Tibial nerve (tissue), 4 donors: ENCODE measurements at regions not wholly inside any gene's neighbourhood (a gene's known extent, or its start where the extent isn't known, plus 50 kb on each side); places are given as distances from the start of the nearest gene placed in this dataset.

Experiments
- DNase-seq, 2 donors: peaks; one replicate each; pipeline ENCODE4 v3.0.0-alpha.2; 2019; ENCODE audit warnings: low spot score in 2 of 2
- H3K27ac ChIP-seq, 4 donors: fragments of 200-600 bp; sonication (generic) in 3 of 4; one replicate each; pipeline ENCODE4 v1.5.1; 2017 to 2019; ENCODE audit warnings: mild to moderate bottlenecking in 1 of 4
- H3K27me3 ChIP-seq, 2 donors: fragments of 200-600 bp; sonication (generic) in 1 of 2; one replicate each; pipeline versions ENCODE4 v1.5.1 to v1.6.0; 2017 to 2019
- H3K36me3 ChIP-seq, 3 donors: fragments of 200-600 bp; sonication (generic); one replicate each; pipeline ENCODE4 v1.5.1; 2018 to 2019
- H3K4me1 ChIP-seq, 4 donors: fragments of 200-600 bp; sonication (generic) in 3 of 4; one replicate each; pipeline ENCODE4 v1.5.1; 2017 to 2019
- H3K4me3 ChIP-seq, 4 donors: fragments of 200-600 bp; sonication (generic) in 3 of 4; one replicate each; pipeline ENCODE4 v1.5.1; 2017 to 2019; ENCODE audit warnings: mild to moderate bottlenecking in 1 of 4, moderate library complexity in 1 of 4
- H3K9me3 ChIP-seq, 4 donors: fragments of 200-600 bp; sonication (generic) in 3 of 4; one replicate each; pipeline ENCODE4 v1.5.1; 2017 to 2019
- EP300 ChIP-seq, 2 donors: sonication (generic); formaldehyde crosslinking; IDR thresholded peaks; one replicate each; pipeline ENCODE4 v1.6.1; 2017; ENCODE audit warnings: antibody characterized with exemption in 2 of 2, mild to moderate bottlenecking in 1 of 2
- POLR2A ChIP-seq, 2 donors: fragments of 450-650 bp; IDR thresholded peaks; one replicate each; pipeline ENCODE4 v1.6.1; 2017; ENCODE audit warnings: antibody characterized with exemption in 2 of 2, mild to moderate bottlenecking in 2 of 2, moderate library complexity in 2 of 2
- WGBS, 2 donors: methylation state at CpG; one replicate each; pipeline ENCODE4 v1.1.5; 2018; 5-methylcytosine and 5-hydroxymethylcytosine counted together
- TF ChIP-seq, protein P1 (sequence below), 5 experiments: fragments of 200-600 bp in 3 of 5; fragments of 450-650 bp in 2 of 5; sonication (generic) in 3 of 5; IDR thresholded peaks; one replicate each; pipeline ENCODE4 v1.5.1; 2016 to 2019; ENCODE audit warnings: antibody characterized with exemption in 5 of 5, mild to moderate bottlenecking in 3 of 5, moderate library complexity in 2 of 5

DNA sequence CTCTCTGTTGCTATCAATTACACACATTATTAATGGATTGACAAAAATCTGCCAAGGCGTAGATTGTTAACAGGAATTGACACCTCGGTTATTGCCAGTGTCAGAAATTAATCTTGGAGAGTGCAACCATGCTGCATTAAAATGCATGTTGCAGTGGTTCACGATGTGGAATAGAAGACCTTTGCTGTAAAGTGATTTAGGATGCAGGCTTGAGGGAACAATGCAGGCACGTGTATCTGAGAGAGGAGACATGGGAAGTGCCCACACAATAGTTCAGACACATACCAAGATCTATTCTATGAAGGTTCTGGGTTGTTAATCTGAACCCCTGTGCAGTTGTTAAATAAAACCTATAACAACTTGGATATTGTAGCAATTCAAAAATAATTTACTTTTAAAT is 1032.8 kb upstream of the CDH8 start:
- Histone ChIP-seq H3K36me3 (no peaks in the 10 kb centered on the region), H3K4me3 (no peak overlapping the region), H3K9me3 (peaks cover 0 to 6% (median 0%) of the 10 kb centered on the region in 4 donors), H3K27me3 (no peaks in the 10 kb centered on the region), H3K4me1 (no peaks in the 10 kb centered on the region), H3K27ac (no peak overlapping the region)
- TF ChIP-seq, protein P1, sequence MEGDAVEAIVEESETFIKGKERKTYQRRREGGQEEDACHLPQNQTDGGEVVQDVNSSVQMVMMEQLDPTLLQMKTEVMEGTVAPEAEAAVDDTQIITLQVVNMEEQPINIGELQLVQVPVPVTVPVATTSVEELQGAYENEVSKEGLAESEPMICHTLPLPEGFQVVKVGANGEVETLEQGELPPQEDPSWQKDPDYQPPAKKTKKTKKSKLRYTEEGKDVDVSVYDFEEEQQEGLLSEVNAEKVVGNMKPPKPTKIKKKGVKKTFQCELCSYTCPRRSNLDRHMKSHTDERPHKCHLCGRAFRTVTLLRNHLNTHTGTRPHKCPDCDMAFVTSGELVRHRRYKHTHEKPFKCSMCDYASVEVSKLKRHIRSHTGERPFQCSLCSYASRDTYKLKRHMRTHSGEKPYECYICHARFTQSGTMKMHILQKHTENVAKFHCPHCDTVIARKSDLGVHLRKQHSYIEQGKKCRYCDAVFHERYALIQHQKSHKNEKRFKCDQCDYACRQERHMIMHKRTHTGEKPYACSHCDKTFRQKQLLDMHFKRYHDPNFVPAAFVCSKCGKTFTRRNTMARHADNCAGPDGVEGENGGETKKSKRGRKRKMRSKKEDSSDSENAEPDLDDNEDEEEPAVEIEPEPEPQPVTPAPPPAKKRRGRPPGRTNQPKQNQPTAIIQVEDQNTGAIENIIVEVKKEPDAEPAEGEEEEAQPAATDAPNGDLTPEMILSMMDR (IDR thresholded peaks at IDR 0.05): no peak
- no peak for TF ChIP-seq EP300 (IDR thresholded peaks at IDR 0.05)
- TF ChIP-seq POLR2A (IDR thresholded peaks at IDR 0.05): no peak
- 60 to 64% methylated on average over 4 of the region's 4 CpGs for WGBS, 2 donors
- no peak for DNase-seq

- H3K4me3 ChIP-seq: no peak overlapping the region
- peaks cover 0 to 6% (median 0%) of the 10 kb centered on the region in 4 donors for H3K9me3 ChIP-seq
- no peaks in the 10 kb centered on the region for H3K36me3 ChIP-seq
- no peaks in the 10 kb centered on the region for H3K27me3 ChIP-seq
- TF ChIP-seq, protein P1 (IDR thresholded peaks at IDR 0.05): no peak
- TF ChIP-seq POLR2A (IDR thresholded peaks at IDR 0.05) (no peak), EP300 (IDR thresholded peaks at IDR 0.05) (no peak)
- no peak overlapping the region for H3K27ac ChIP-seq
- no peaks in the 10 kb centered on the region for H3K4me1 ChIP-seq
- no peak for DNase-seq
Observed at GRCh38 chr16:63067141-63067540, 1030.9 kb upstream of the CDH8 start.

DNA sequence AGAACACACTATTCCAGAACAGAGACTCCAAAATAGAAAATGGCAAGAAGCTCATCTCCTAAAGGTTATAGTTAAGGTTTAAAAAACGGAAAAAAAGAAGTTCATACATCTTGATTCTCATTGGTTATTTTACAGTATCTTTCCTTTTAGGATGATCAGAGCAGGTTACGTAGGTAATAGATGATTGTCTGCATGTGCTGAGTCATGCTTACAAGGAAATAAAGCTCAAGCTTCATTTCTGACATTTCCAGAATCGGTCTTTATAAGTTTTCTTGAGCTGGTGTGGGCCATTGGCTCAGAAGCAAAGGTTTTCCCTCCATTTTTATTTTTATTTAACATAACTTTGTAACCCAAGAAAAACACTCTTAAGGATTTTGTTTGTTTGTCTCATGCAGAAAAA is 1030.3 kb upstream of the CDH8 start:
- H3K4me3 ChIP-seq: no peak overlapping the region
- no peaks in the 10 kb centered on the region for H3K4me1 ChIP-seq
- WGBS, 2 donors: 62 to 73% methylated on average over 3 of the region's 3 CpGs
- no peak overlapping the region for H3K27ac ChIP-seq
- no peaks in the 10 kb centered on the region for H3K36me3 ChIP-seq
- DNase-seq: no peak
- H3K9me3 ChIP-seq: peaks cover 0 to 3% (median 0%) of the 10 kb centered on the region in 4 donors
- no peaks in the 10 kb centered on the region for H3K27me3 ChIP-seq
- no peak for TF ChIP-seq POLR2A (IDR thresholded peaks at IDR 0.05)
- no peak for TF ChIP-seq EP300 (IDR thresholded peaks at IDR 0.05)
- TF ChIP-seq, protein P1 (IDR thresholded peaks at IDR 0.05): no peak

DNA sequence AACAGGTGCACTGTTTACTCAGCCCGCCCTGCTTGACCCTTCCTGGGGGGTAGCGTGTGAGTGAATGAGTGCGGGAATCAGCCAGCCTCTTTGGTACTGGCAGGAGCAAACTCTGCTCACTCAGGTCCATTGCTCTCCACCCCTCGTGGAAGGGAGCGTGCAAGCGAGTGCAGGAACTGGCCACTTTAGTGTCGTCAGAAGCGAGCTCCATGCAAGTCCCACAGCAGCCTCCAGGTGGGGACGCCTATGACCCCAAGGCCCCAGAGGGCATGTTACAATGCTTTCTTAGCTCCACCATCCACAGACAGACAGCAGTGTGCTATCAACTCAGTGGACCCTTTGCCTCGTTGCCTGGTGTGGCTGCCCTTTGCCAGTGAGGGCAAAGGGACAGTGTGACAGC is 1025.1 kb upstream of the CDH8 start:
- Histone ChIP-seq H3K4me1 (no peaks in the 10 kb centered on the region), H3K36me3 (no peaks in the 10 kb centered on the region), H3K9me3 (peaks cover 0 to 6% (median 0%) of the 10 kb centered on the region in 4 donors), H3K4me3 (no peak overlapping the region), H3K27me3 (no peaks in the 10 kb centered on the region), H3K27ac (no peak overlapping the region)
- no peak for DNase-seq
- TF ChIP-seq POLR2A (IDR thresholded peaks at IDR 0.05) (no peak), EP300 (IDR thresholded peaks at IDR 0.05) (no peak)
- TF ChIP-seq, protein P1 (IDR thresholded peaks at IDR 0.05): no peak
- 85 to 91% methylated on average over 9 to 10 of the region's 10 CpGs for WGBS, 2 donors

- no peak for DNase-seq
- TF ChIP-seq POLR2A (IDR thresholded peaks at IDR 0.05) (no peak), EP300 (IDR thresholded peaks at IDR 0.05) (no peak)
- TF ChIP-seq, protein P1 (IDR thresholded peaks at IDR 0.05): no peak
- H3K36me3 ChIP-seq: no peaks in the 10 kb centered on the region
- H3K4me1 ChIP-seq: no peaks in the 10 kb centered on the region
- H3K4me3 ChIP-seq: no peak overlapping the region
- WGBS, 2 donors: 86 to 87% methylated on average over 6 of the region's 6 CpGs
- no peak overlapping the region for H3K27ac ChIP-seq
- H3K9me3 ChIP-seq: peaks cover 0 to 6% (median 0%) of the 10 kb centered on the region in 4 donors
- H3K27me3 ChIP-seq: no peaks in the 10 kb centered on the region
Observed at GRCh38 chr16:63059676-63060075, 1023.4 kb upstream of the CDH8 start.
